Skin epidermis (tissue), 12 donors: ENCODE measurements at regions not wholly inside any gene's neighbourhood (a gene's known extent, or its start where the extent isn't known, plus 50 kb on each side); places are given as distances from the start of the nearest gene placed in this dataset.

Experiments
- H3K27ac ChIP-seq, 21 experiments: fragments of 200-600 bp; sonication (generic) in 11 of 21; one replicate each; pipeline ENCODE4 v1.5.0; 2020; ENCODE audit warnings: mild to moderate bottlenecking in 3 of 21, inconsistent platforms in 2 of 21, moderate library complexity in 2 of 21
- H3K4me3 ChIP-seq, 7 experiments: fragments of 200-600 bp; sonication (generic) in 2 of 7; one replicate each; pipeline ENCODE4 v1.5.0; 2020; ENCODE audit warnings: inconsistent platforms in 2 of 7, mild to moderate bottlenecking in 2 of 7, moderate library complexity in 1 of 7

DNA sequence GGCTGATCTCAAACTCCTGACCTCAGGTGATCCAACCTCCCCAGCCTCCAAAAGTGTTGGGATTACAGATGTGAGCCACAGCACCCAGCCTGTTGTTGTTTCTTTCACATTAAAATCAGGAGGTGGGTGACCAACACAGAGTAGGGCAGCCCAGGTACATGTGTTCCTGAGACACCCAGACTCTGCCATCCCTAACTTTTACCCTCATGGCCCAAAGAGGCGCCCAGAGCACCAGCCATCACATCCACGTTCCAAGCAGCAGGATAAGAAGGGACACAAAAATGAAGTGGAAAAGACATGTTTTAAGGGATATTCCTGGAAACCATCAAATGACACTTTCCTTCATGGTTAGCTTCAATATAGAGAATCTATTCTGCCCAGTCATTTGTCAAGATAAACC lies 159.6 kb upstream of the KLF6 start:
- H3K27ac ChIP-seq, result peak overlapping the region in 2 of 21 experiments; percentile 2 to 86
- no peak overlapping the region for H3K4me3 ChIP-seq

- Histone ChIP-seq H3K4me3 (no peak overlapping the region), H3K27ac (peak overlapping the region in 1 of 21 experiments; percentile 46)
Observed at GRCh38 chr10:3943695-3944257, 158.8 kb upstream of the KLF6 start.

DNA sequence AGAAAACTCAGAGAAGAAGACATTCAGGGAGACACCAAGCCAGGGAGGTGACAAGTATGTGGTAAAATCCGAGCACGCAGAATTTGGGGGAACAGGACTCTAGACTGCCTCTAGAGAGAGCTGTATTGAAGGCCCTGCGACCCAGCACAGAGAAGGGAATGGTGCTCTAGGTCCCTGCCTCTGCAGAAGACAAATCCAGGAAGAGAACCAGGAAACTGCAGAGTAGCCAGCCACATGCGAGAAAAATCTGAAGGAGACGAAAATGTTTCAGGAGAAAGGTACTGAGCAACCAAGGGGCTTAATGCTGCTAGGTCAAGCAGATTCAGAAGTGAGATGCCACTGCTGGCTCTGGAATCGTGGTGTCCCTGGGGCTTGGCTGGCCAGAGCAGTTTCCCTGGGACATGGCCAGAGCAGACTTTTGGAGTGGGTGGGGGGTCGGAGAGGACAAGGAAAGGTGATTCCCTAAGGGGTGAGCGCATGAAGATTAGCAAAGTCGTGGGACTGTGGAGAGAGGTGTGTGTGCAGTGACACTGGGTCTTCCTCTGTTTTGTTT lies 158.0 kb upstream of the KLF6 start:
- H3K4me3 ChIP-seq, result no peak overlapping the region
- H3K27ac ChIP-seq, result peak overlapping the region in 4 of 21 experiments; percentile 26 to 72 (median 36)

DNA sequence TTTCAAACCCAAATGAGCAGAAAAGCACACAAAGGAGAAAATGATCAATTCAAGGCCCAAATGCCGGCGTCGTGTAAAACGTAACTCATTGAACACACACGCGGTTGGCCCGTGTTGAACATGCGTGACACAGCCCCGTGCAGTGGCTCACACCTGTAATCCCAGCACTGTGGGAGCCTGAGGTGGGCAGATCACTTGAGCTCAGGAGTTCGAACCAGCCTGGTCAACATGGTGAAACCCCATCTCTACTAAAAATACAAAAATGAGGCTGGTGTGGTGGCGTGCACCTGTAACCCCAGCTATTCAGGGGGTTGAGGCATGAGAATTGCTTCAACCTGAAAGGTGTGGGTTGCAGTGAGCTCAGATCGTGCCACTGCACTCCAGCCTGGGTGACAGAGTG lies 156.7 kb upstream of the KLF6 start:
- H3K27ac ChIP-seq, result no peak overlapping the region

DNA sequence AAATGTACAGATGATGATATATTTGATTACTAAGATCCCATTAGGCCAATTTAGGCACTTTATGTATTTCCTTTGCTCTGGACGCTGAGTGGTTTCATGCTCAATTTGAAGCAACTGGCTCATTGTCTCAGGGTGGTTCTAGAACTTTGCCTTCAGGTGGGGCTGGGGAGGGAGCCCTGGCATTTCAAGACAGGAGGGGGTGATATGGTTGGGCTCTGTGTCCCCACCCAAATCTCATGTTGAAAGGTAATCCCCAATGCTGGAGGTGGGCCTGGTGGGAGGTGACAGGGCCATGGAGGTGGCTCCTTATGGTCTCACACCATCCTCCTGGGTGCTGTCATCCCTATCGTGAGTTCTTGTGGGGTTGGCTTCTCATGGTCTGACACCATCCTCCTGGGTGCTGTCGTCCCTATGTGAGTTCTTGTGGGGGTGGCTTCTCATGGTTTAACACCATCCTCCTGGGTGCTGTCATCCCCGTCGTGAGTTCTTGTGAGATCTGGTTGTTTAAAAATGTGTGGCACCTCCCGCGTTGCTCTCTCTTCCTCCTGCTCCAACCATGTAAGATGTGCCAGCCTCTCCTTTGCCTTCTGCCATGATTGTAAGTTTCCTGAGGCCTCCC lies 151.5 kb upstream of the KLF6 start:
- no peak overlapping the region for H3K4me3 ChIP-seq
- H3K27ac ChIP-seq, result peak overlapping the region in 16 of 21 experiments; percentile 8 to 84 (median 59)

More for the DNA sequence above, 156.7 kb upstream of the KLF6 start:
- H3K4me3 ChIP-seq, result no peak overlapping the region

DNA sequence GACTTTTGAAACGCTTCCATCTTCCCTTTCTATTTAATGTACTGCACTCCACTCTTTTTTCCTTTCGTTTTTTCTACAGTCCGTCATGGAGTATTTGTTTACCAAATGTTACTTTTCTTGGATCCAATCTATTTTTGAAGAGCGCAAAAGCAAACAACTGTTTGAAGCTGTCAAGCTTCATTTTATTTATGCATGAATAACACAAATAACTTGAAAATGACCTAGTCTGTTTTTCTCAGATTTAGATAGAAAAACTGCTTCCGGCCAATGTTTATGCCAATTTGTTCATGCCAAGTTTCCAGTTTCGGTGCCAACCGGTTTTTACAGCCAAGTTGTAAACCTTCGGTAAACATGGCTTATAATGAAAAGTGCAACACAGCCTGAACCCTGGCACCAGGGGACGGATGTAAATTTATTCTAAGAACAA lies 150.9 kb upstream of the KLF6 start:
- no peak overlapping the region for H3K4me3 ChIP-seq
- peak overlapping the region in 19 of 21 experiments; percentile 8 to 84 (median 66) for H3K27ac ChIP-seq

DNA sequence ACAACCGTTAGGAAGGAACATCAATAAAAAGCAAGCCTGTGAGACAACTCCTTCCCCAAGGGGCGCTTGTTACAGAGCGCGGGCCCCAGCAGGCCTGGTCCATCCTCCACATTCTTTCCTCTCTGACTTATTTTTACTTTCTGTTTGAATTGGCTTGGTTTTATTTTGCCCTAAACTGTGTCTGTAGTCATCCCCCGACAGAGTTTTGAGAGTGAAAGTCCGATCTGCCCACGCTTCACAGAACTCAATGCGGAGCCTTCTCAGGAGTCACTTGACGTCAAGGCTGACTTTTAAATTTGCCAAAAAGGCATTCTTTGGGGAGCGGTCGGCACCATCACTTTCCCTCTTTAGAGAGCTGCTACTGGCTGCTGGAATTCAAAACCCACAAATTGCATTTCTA lies 150.1 kb upstream of the KLF6 start:
- H3K4me3 ChIP-seq, result peak overlapping the region in 3 of 7 experiments; percentile 5 to 17 (median 14)
- peak overlapping the region in 18 of 21 experiments; percentile 8 to 84 (median 68) for H3K27ac ChIP-seq

DNA sequence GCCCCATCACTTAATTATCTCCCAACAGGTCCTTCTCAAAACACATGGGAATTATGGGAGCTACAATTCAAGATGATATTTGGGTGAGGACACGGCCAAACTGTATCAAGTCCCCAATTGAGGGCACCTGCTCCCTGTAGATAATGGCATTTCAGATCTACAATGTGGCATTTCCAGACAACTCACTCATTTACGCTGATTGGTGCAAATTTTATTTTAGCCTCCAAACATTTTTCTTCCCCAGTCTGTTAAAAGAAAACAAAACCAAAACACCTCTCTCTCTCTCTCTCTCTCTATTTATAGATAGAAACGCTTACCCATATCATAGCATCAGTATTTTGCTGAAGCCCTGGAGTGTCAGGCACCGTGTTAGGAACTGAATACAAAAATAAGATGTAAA lies 148.7 kb upstream of the KLF6 start:
- Histone ChIP-seq H3K4me3 (no peak overlapping the region), H3K27ac (peak overlapping the region in 1 of 21 experiments; percentile 17)

DNA sequence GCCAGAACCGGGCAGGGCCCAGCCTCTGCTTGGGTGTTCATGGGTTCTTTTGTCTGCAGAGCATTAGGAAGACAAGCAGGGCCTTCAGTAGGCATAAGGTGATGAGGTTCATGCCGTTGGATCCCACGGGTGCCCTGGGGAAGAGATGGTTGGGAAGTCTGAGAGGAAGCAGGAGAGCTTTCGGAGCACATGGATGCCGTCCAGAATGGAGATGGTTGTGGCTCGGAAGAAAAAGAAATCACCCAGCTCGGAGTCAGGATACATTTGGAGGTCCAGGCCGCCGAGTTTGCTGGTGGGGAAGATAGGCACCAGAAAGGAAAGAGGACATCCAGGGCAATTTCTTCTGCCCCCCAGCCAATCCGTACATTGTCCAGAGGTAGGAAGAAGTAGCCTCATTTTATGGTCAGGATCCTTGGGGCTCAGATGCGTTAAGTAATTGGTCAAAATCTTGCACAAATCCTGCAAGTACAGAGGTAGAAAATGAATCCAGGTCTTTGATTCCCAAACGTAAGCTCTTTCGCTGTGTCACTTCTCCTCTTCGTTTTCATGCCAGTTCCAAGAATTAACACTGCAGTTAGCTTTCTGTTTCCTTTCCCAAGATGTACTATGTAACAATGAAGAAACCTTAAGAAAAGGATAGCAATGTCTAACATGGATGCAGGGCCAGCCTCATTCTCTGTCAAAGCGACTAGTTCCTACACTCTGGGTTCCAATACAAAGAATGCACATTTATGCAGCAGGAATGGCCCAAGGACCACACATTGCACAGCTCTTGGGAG lies 147.8 kb upstream of the KLF6 start:
- H3K27ac ChIP-seq, result peak overlapping the region in 2 of 21 experiments; percentile 17 to 59
- H3K4me3 ChIP-seq, result no peak overlapping the region

- Histone ChIP-seq H3K4me3 (no peak overlapping the region), H3K27ac (no peak overlapping the region)
Observed at GRCh38 chr10:3931901-3932300, 146.9 kb upstream of the KLF6 start.

DNA sequence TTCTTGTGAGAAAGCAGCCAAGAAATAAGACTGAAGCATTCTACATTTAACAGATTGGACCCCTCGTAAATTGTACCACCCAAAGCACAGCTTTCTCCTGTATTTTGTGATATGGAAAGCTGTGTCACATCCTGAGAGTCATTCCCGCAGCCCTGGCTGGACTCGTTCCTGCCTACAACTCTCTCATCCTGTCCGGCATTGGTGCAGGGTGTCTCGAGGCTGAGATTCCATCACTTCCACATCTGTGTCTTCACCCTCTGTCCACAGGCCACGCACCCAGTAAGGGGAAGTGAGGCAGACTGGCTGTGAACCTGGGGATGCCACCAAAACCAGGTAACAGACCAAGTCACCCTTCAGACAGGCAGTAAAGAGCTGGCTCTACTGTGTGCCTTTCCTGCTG lies 146.2 kb upstream of the KLF6 start:
- Histone ChIP-seq H3K27ac (no peak overlapping the region), H3K4me3 (no peak overlapping the region)

DNA sequence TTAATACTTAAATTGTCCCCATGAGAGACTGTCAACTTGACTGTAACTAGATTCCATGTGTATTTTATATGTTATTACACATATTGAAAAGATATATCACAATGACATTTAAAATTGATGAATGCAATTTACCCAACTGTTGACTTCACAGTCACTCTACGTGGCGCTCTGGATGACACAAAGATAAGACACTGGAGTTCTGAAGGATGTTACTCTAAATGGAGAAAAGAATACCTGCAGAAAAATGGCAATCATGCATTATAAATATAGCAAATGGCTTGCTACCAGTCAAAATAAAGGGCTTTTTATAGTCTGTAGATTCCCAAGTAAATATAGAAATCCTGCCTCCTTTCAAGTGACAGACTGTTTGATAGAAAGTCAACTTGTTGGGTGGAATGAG lies 143.6 kb upstream of the KLF6 start:
- Histone ChIP-seq H3K27ac (no peak overlapping the region), H3K4me3 (no peak overlapping the region)

GRCh38 chr10:3928078-3928477 lies 143.1 kb upstream of the KLF6 start:
- H3K27ac ChIP-seq, result no peak overlapping the region
- H3K4me3 ChIP-seq, result no peak overlapping the region

DNA sequence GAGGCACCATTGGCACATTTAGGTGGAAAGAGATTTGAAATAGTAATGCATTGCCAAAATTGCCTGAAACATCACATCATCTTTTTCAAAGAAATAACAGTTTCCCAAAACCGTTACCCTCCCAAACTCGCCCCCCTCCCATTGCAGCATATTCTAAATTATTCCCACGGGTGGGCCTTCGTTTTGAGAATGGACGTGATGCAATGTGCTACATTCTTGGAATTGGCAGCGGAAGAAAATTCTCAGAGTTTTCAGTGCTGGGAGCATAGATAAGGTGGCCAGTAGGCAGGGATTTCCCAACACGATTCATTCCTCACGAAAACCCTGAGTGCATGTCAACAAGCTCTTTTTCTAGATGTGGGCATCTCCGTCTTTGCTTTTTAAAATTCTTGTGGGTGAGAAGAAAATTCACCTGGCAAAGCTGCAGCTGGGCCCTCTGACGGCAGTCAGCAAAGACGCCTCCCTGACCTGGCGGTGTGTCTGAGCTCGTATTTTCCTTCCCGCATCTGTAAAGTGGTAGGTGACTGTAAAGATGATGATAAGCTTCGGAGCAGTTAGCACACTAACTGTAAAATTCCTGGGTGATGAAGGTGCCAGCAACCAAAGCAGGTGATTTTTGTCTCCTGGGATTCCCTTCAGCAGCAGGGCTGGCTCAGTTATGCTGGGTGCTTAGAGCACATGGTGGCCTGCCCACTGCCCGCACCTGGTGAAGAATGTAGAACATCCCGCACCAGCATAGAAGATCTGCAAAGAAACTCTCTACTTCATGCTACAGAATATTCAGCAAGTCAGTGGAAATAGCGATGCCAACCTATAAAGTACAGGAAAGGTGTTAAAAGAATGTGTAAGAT lies 141.9 kb upstream of the KLF6 start:
- H3K27ac ChIP-seq, result no peak overlapping the region
- H3K4me3 ChIP-seq, result no peak overlapping the region

DNA sequence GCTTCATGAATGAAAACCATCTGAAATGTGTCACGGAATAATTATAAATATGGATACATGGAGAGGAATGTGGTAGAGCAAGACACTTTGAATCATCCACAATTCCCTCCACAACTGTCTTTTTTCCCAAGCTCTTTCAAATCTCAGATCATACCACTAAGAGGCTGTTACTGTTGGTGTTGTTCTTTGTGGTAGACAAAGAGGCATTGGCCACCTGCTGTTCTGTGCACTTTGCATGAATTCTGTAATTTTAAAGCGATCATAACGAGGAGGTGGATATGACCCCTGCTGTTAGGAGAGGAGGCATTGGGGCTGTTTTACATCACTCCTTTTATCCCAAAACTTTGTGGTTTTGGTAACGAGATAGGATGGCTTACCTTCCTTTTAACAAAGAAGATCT lies 141.2 kb upstream of the KLF6 start:
- H3K27ac ChIP-seq, result no peak overlapping the region
- H3K4me3 ChIP-seq, result no peak overlapping the region

- no peak overlapping the region for H3K4me3 ChIP-seq
- peak overlapping the region in 1 of 21 experiments; percentile 40 for H3K27ac ChIP-seq
Observed at GRCh38 chr10:3925184-3925583, 140.2 kb upstream of the KLF6 start.

- H3K27ac ChIP-seq, result peak overlapping the region in 1 of 21 experiments; percentile 1
- H3K4me3 ChIP-seq, result no peak overlapping the region
Observed at GRCh38 chr10:3924344-3924743, 139.3 kb upstream of the KLF6 start.

DNA sequence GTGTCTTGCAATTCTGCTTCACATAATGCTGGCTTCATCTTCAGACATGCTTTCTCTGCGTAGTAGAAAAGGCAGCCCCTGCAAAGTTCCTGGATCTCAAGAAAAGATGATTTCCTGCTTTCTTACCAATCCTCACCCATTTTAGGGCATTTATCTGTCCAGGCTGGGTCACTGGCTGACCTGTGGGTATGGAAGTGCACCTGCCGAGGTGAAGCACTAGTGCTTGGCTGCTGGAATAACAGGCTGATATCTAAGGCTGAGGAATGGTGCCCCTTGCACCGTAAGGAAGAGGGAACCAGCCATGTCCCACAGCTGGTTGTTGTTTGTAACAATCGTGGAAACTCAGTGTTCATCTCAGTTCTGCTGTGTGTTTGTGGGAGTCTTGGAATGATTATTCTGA lies 138.0 kb upstream of the KLF6 start:
- no peak overlapping the region for H3K4me3 ChIP-seq
- H3K27ac ChIP-seq, result no peak overlapping the region

DNA sequence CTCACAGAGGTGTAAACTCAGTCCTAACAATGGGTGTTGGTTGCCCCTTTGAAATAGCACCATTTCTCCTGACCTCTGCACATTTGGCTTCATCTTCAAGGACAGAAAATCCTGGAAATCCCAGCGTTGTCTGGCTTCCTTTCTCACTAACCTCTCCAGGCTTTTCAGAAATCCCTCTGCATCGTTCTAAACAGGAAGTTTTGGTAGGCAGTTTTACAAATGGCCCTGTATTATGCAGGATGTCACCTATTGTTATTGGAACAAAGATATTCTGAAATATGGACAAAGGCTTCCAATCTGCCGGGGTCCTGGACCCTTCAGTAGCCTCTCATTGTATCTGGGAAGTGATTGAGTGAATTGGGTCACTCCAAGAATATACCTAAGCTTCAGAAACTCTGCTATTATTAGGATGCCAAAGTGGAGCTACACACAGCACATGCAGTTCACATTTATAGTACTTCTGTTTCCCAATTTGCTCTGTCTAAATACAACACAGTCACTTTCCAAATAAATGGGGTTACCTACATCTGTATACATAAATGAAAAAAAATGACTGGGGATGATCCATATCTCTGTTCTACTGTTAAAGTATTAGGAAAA lies 134.8 kb upstream of the KLF6 start:
- Histone ChIP-seq H3K4me3 (no peak overlapping the region), H3K27ac (peak overlapping the region in 1 of 21 experiments; percentile 10)
